Sciatic nerve (tissue), 2 donors: ENCODE measurements at regions not wholly inside any gene's neighbourhood (a gene's known extent, or its start where the extent isn't known, plus 50 kb on each side); places are given as distances from the start of the nearest gene placed in this dataset.
"Not testable (repeated sequence)": the region's sequence is repeated elsewhere in the genome, so short reads cannot be mapped to it uniquely, and the experiment has no call there.

Experiments
- ATAC-seq: fragments of 200-7000 bp; cut with Tn5 transposase; one replicate; pipeline ENCODE4 v1.9.1; 2020; ENCODE audit warnings: mild to moderate bottlenecking, moderate library complexity
- DNase-seq: peaks from one replicate; pipeline ENCODE4 v3.0.0-alpha.2; 2020; ENCODE audit warnings: low spot score
- intact Hi-C: fragments of 100-400 bp; cut with DNase I; formaldehyde crosslinking; loops from one replicate; pipeline ENCODE4 v1.14.2; 2022
- donor health status: DM: no; HTN: no; CAD: no.
- donor health status: DM: no; HTN: no; CAD: no.

- intact Hi-C loops: no loop called here
- DNase-seq: no peak
These were observed 166.7 kb downstream of the SQOR start for GRCh38 chr15:45801543-45801942.

DNA sequence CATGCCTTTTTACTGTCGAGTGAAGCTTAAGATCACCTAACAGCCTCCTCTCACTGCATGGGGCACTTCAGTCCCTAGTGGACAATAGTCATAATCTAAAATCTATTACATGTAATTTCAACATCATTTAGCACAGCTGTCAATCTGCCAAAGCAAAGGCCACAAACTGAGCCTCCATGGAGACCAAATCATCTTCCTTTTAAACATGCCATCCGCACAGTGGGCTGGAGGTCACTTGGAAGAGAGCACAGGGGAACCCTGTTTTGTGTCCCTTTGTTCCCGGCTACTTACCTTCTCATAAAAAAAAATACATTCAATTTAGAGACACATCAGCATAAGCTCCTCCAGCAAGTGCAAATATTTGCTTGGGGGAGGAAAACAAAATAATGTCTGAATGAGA lies 167.3 kb downstream of the SQOR start:
- intact Hi-C loops: no loop called here
- ATAC-seq (no peak), DNase-seq (no peak)

More at GRCh38 chr15:45801543-45801942, 166.7 kb downstream of the SQOR start:
- ATAC-seq: no peak

DNA sequence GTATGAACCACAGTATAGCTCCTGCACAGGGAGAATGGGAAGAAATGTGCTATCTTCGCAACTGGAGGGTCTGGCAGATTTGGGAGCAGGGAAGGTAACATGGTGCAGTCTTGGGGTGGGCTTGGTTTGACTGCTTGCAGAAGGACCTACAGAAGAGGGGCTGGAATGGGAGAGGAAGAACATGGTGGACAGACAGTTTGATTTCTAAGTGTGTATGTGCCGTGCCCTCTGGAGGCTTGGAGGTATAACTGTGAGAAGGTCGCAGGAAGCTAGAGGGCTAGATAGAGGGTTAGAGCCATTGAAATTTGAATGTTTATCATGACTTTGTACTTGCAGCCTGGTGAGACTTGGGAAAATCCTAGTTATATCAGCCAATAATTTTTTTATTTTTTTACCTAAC lies 169.2 kb downstream of the SQOR start:
- intact Hi-C loops: no loop called here
- ATAC-seq (no peak), DNase-seq (no peak)

DNA sequence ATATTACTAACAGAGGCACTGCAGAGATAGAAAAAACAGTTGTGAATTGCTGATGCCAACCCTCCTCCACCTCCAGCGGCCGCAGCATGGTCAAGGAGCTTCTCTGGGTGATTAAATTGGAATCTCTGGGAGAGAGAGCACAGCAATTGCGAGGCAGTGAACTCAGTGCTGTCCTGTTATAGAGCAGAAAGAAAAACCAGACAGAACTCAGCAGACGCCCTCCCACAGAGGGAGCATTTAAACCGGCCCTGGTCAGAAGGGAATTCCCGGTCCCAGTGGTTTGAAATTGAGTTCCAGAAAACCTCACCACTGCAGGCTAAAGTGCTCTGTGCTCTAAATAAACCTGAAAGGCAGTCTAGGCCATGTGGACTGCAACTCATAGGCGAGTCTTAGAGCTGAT lies 175.4 kb downstream of the SQOR start:
- ATAC-seq (no peak), DNase-seq (no peak)
- intact Hi-C loops: no loop called here

DNA sequence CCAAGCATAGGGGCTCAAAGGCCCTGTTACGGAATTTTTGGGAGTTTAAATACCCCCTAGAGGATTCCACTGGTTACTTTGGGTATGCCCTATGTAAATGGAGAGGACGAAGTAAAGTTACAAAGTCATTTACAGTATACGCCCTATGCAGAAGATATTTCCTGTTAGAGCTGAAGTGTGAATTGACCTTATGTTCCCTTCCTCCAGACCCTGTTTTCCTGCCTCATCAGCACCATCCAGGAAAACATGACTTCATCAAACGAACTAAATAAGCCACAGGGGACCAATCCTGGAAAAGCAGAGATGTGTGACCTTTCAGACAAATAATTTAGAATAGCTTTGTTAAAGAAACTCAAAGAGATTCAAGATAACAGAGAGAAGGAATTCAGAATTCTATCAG lies 177.4 kb downstream of the SQOR start:
- DNase-seq (no peak), ATAC-seq (no peak)
- intact Hi-C loops: no loop called here

GRCh38 chr15:45817578-45817977 lies 182.7 kb downstream of the SQOR start:
- ATAC-seq, DNase-seq, intact Hi-C loops: not testable (repeated sequence)

- no peak for ATAC-seq
- intact Hi-C loops: no loop called here
- DNase-seq: no peak
These were observed 186.6 kb downstream of the SQOR start for GRCh38 chr15:45821390-45821789.

GRCh38 chr15:45822968-45823367 lies 188.1 kb downstream of the SQOR start:
- DNase-seq, ATAC-seq, intact Hi-C loops: not testable (repeated sequence)

- no peak for ATAC-seq
- no peak for DNase-seq
- intact Hi-C loops: no loop called here
These were observed 192.4 kb downstream of the SQOR start for GRCh38 chr15:45827275-45827674.

DNA sequence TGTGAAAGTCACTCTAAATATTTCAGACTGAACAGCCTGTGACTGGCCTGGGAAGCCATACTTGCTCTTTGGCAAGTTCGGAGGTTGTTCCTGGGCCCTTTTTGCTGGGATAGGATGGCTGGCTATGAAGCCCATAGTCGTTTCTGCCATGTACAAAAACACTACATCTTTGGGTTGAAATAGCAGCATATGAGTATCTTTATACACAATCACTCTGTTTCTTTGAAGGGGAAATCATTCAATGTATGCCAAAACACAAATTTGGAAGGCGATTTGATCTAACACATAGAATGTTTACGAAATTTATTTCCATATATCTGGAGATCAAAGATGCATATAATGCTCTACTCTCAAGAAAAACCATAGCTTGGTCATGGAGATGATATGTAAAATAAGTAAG lies 192.9 kb downstream of the SQOR start:
- DNase-seq (no peak), ATAC-seq (no peak)
- intact Hi-C loops: no loop called here

DNA sequence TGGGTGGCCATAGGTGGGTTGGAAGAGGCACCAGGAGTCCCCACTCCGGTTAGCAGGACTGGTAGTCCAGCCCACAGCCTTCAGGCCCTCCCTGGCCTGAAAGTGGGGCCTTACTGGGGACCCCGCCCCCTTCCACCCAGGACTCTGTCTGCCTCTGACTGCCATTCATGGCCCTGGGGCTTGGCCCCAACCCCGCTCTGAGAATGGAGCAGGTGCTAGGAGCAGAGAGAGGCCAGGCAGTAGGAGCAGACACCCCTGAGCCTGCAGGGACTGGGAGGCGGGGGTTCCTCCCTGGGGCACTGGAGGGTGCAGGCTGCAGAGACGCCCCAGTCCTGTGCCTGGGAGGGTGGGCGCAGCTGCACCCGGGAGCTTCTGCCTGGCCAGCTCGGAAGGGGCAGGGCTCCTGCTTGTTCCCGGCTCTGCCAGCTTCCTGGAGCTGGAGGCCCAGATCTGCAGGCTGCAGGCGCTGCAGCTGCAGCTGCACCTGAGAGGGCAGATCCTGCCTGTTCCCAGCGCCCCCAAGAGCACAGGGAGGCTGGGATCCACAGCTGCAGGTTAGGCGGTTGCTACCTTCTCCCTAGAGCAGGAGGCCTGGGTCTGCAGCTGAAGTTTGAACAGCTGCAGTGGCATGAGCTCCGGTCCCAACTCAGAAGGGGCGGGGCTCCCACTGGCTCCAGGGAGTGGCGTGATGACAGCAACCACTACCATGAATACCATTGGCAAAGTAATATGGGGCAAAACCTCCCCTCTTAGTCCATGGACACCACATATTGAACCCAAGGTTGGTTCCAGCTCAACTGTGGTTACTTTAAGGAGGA lies 194.7 kb downstream of the SQOR start:
- ATAC-seq: no peak
- no peak for DNase-seq
- intact Hi-C loops: no loop called here

DNA sequence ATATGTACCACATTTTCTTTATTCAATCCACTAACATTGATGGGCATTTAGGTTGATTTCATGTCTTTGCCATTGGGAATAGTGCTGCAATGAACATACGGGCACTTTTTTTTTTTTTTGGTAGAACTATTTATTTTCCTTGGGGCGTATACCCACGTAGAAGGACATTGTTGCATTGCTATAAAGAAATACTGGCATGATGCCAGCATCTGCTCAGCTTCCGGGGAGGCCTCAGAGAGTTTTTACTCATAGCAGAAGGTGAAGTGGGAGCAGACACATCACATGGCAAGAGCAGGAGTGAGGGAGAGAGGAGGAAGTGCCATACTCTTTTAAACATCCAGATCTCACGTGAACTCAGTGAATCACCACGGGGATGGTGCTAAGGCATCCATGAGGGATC lies 197.0 kb downstream of the SQOR start:
- ATAC-seq (no peak), DNase-seq (no peak)

DNA sequence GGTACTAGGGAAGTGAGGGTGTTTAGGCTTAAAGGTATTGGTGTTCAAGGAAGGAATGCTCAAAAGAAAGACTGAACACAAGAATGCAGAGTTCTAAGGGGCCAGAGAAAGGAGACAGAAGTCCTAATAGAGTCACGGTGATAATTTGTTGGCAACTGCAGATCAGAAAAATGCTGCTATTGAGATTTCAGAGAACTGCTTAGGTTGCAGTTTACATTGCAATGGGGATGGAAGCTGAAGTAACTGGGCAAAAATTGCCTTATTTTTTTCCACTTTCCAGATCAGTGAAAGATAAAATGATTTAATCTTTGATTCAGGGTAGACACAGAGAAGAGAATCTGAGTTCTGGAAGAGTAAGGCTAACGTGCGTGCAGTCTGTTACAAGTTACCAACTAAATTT lies 199.8 kb downstream of the SQOR start:
- intact Hi-C loops: no loop called here
- ATAC-seq: no peak
- DNase-seq: no peak

More for the DNA sequence above, 197.0 kb downstream of the SQOR start:
- intact Hi-C loops: no loop called here

DNA sequence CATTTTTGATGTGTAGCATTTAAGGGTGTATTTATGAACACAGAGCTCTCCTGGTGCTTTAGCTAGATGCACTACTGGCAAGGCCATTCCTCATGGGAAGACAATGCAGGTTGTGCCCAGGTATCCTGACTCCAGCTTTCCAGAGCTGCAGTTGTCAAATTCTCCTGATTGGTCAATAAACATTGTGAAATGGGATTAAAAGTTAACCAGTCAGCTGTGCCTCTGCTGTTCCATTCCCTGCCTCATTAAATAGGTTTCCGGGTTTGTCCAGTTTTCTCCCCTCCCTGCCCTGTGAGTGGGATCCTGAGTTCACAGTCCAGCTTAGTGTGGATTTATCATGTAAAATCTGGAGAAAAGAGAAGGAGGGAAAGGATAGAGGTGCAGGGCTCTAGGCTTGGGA lies 207.3 kb downstream of the SQOR start:
- ATAC-seq (no peak), DNase-seq (no peak)
- intact Hi-C loops: no loop called here

DNA sequence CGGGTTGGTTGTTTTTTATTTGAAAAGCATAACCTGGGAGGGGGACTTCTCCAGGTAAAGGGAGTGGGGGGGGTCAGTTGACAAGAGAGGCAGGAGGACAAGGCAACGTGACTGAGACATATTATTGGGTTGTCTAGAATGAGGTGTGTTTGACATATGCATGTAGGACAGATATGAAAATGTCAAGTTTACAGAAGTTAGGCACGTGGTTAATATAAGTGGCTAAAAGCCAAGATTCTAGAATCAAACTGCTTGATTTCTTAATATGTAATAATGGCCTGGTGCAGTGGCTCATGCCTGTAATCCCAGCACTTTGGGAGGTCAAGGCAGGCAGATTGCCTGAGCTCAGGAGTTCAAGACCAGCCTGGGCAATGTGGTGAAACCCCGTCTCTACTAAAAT lies 212.8 kb downstream of the SQOR start:
- intact Hi-C loops: no loop called here
- ATAC-seq: no peak

GRCh38 chr15:45849136-45849535 lies 214.3 kb downstream of the SQOR start:
- intact Hi-C loops: no loop called here

More for the DNA sequence above, 212.8 kb downstream of the SQOR start:
- no peak for DNase-seq

DNA sequence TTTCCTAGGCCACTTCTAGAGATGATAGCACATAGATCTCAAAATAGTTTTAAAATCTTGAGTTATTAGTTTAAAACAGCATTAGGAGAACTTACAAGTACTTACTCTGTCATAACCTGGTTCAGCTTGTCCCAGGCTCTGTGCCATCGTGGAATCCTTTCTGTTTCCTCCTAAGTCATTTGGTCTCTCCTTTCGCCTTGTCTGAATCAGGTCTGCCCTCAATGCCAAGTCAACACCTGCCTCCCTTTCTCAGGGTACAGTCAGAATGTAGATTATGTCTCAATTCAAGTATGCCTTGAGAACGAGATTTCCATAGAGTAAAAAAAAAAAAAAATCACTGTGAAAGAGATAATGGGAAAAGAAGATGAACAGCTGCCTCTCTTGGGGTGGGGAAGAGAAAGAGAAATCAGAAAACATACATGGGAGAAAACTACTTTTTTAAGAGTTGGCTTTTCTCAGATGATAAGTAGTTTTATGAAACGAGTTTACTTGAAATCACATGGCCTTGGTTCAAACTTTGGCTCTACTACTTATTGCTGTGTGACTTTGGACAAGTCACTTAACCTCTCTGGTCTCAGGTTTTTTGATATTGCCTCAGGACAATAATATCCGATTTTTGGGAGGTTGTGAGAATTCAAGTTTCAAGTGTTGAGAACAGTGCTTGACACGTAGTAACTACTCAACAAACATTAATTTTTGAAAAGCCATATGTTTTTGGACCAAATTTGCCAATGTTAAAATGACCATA lies 219.8 kb downstream of the SQOR start:
- intact Hi-C loops: no loop called here
- DNase-seq: no peak

More at GRCh38 chr15:45849136-45849535, 214.3 kb downstream of the SQOR start:
- no peak for DNase-seq
- no peak for ATAC-seq

DNA sequence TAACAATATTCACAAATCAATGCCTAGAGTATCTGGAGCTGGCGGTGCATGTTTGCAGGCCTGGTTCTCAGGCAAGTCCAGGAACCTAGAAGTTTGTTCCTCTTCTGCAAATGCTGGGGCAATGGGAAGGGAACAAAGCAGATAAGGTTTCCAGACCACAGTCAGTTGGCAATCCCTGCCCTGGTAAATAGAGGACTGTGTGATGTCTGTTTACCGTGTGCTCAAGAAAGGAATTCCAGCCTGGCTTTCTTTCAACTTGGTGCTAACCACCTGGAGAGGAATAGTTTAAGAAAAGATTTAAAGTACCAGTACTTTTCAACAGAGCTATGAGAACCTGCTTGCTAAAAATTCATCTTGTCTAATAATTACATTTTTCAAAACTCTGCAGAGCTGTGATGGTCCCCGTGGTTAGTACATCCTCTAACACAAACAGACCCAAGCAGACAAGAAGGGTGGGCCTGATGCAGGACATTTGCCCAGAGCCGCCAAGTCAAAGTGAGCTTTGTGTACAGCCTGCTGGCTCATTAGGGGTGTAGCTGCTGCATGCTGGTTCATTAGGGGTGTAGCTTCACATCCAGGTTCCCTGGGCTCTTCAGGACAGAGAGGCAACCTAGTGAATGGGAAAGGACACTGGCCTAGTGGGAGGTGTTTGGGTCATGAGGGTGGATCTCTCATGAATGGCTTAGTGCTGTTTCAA lies 220.5 kb downstream of the SQOR start:
- ATAC-seq (no peak), DNase-seq (no peak)
- intact Hi-C loops: no loop called here

More for the DNA sequence above, 219.8 kb downstream of the SQOR start:
- ATAC-seq: no peak

GRCh38 chr15:45855907-45856579 lies 221.2 kb downstream of the SQOR start:
- DNase-seq: no peak
- ATAC-seq: no peak
- intact Hi-C loops: no loop called here
